Urinary bladder (tissue), 3 donors: ENCODE measurements at regions not wholly inside any gene's neighbourhood (a gene's known extent, or its start where the extent isn't known, plus 50 kb on each side); places are given as distances from the start of the nearest gene placed in this dataset.

ENCODE experiments used
- DNase-seq: peaks from one replicate; pipeline ENCODE4 v3.0.0-alpha.2; 2015; ENCODE audit errors: extremely low spot score
- H3K27ac ChIP-seq: one replicate; pipeline ENCODE4 v1.5.1; 2013; ENCODE audit warnings: low read depth, mild to moderate bottlenecking, moderate library complexity
- H3K36me3 ChIP-seq: one replicate; pipeline ENCODE4 v1.6.1; 2013; ENCODE audit warnings: mild to moderate bottlenecking, moderate library complexity; ENCODE audit not compliant: insufficient read depth
- H3K4me1 ChIP-seq: one replicate; pipeline ENCODE4 v1.6.1; 2013; ENCODE audit warnings: mild to moderate bottlenecking, moderate library complexity; ENCODE audit not compliant: insufficient read depth
- H3K4me3 ChIP-seq: one replicate; pipeline ENCODE4 v1.5.1; 2013; ENCODE audit warnings: low read depth, low read length
- WGBS: extraction: QIAGEN DNeasy Blood & Tissue Kit; methylation state at CpG from one replicate; pipeline ENCODE4 v1.1.7; 2013; 5-methylcytosine and 5-hydroxymethylcytosine counted together
- donor health status: healthy with polysubstance abuse.
- donor health status: healthy.

DNA sequence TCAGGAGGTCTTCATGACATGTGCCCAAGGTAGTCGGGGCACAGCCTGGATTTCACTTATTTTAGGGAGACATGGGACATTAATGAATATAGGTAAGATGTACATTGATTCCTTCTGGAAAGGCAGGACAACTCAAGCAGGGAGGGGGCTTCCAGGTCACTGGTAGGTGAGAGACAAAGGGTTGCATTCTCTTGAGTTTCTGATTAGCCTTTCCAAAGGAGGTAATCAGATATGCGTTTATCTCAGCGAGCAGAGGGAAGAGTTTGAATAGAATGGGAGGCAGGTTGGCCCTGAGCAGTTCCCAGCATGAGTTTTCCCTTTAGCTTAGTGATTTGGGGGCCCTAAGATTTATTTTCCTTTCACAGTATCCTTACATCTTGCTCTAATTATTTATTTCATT is 443.8 kb upstream of the EEF2KMT start:
- Histone ChIP-seq H3K27ac (no peak overlapping the region), H3K4me3 (no peak overlapping the region), H3K4me1 (no peaks in the 10 kb centered on the region), H3K36me3 (no peaks in the 10 kb centered on the region)
- WGBS = 52% methylated on average over 3 of the region's 3 CpGs
- DNase-seq = no peak

- H3K4me3 ChIP-seq = no peak overlapping the region
- H3K36me3 ChIP-seq = no peaks in the 10 kb centered on the region
- no peak overlapping the region for H3K27ac ChIP-seq
- no peak for DNase-seq
- no peaks in the 10 kb centered on the region for H3K4me1 ChIP-seq
- WGBS = 88% methylated on average over 1 of the region's 1 CpG
Observed at GRCh38 chr16:5537347-5537746, 439.8 kb upstream of the EEF2KMT start.

- WGBS = 24% methylated on average over 3 of the region's 3 CpGs
- Histone ChIP-seq H3K4me1 (no peaks in the 10 kb centered on the region), H3K36me3 (no peaks in the 10 kb centered on the region), H3K27ac (no peak overlapping the region), H3K4me3 (no peak overlapping the region)
- DNase-seq = no peak
Observed at GRCh38 chr16:5533321-5533888, 435.8 kb upstream of the EEF2KMT start.

- no peaks in the 10 kb centered on the region for H3K36me3 ChIP-seq
- H3K27ac ChIP-seq = no peak overlapping the region
- H3K4me3 ChIP-seq = no peak overlapping the region
- 81% methylated on average over 5 of the region's 5 CpGs for WGBS
- H3K4me1 ChIP-seq = no peaks in the 10 kb centered on the region
- DNase-seq = no peak
Observed at GRCh38 chr16:5527817-5528216, 430.2 kb upstream of the EEF2KMT start.

DNA sequence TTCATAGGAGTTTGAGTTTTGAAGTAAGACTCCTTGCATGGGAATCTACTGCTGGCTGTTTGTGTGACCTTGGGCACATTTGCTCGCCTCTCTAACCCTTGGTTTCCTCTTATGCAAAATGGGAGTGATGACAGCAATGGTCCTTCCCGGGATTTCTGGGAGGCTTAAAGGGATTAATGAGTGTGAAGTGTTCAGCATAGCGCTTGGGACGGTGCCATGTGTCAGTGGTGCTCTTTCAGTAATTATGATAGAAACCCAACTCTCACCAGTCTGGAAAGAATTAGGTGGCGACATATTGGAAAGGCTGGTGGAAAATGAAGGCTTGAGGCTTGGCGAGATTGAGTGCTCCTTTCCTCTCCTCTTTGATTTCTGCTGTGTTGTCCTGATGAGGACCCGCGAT is 429.2 kb upstream of the EEF2KMT start:
- Histone ChIP-seq H3K36me3 (no peaks in the 10 kb centered on the region), H3K27ac (no peak overlapping the region), H3K4me1 (no peaks in the 10 kb centered on the region), H3K4me3 (no peak overlapping the region)
- no peak for DNase-seq
- 70% methylated on average over 8 of the region's 8 CpGs for WGBS

DNA sequence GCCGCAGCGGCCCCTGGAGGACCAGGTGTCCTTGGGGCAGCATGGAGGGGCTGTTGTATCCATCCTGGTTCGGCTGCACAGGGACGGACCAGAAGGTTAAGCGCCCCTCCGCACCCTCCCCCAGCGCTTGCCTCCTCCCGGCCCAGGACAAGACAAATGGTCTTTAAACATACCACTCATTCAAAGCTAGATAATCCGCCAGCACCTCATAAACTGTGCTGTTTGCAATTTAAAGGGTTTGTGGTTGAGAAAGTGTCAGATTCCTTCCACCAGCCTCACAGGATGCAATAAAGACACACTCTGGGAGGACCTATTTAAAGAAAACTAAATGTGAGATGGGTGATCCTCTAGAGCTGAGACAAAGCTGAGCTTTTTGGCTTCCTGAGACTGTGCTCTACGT is 426.2 kb upstream of the EEF2KMT start:
- Histone ChIP-seq H3K4me3 (no peak overlapping the region), H3K27ac (no peak overlapping the region), H3K4me1 (no peaks in the 10 kb centered on the region), H3K36me3 (no peaks in the 10 kb centered on the region)
- no peak for DNase-seq
- WGBS = 6% methylated on average over 10 of the region's 10 CpGs

GRCh38 chr16:5516115-5516514 is 418.5 kb upstream of the EEF2KMT start:
- Histone ChIP-seq H3K4me1 (no peaks in the 10 kb centered on the region), H3K27ac (no peak overlapping the region), H3K4me3 (no peak overlapping the region), H3K36me3 (no peaks in the 10 kb centered on the region)
- DNase-seq = no peak

- no peaks in the 10 kb centered on the region for H3K36me3 ChIP-seq
- no peak overlapping the region for H3K27ac ChIP-seq
- no peak overlapping the region for H3K4me3 ChIP-seq
- WGBS = 55% methylated on average over 4 of the region's 4 CpGs
- H3K4me1 ChIP-seq = no peaks in the 10 kb centered on the region
- no peak for DNase-seq
Observed at GRCh38 chr16:5512014-5512413, 414.4 kb upstream of the EEF2KMT start.

GRCh38 chr16:5510819-5511370 is 413.3 kb upstream of the EEF2KMT start:
- Histone ChIP-seq H3K4me3 (no peak overlapping the region), H3K36me3 (no peaks in the 10 kb centered on the region), H3K27ac (no peak overlapping the region), H3K4me1 (no peaks in the 10 kb centered on the region)
- WGBS = 37% methylated on average over 5 of the region's 5 CpGs
- no peak for DNase-seq

- no peak for DNase-seq
- no peaks in the 10 kb centered on the region for H3K4me1 ChIP-seq
- no peak overlapping the region for H3K27ac ChIP-seq
- H3K36me3 ChIP-seq = no peaks in the 10 kb centered on the region
- no peak overlapping the region for H3K4me3 ChIP-seq
- WGBS = 90% methylated on average over 9 of the region's 9 CpGs
Observed at GRCh38 chr16:5509794-5510193, 412.2 kb upstream of the EEF2KMT start.

DNA sequence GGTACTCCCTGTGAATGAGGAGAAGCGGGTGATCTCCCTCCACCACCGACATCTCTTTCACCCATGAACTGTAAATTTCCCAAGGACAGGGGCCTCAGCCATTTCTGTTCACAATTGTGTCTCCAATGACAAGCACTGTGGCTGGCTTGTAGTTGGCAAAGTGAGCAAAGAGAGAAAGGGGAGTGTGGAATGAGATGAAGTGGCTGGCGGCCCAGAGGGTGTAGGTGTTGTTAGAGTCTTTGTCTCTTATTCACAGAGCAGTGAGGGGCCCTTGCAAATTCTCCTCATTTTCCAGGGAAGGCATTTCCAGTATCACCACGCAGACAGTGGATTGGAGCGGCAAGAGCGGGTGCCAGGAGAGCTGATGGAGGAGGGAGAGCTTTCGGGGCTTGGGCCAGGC is 411.7 kb upstream of the EEF2KMT start:
- no peaks in the 10 kb centered on the region for H3K36me3 ChIP-seq
- H3K4me3 ChIP-seq = no peak overlapping the region
- H3K27ac ChIP-seq = no peak overlapping the region
- WGBS = 92% methylated on average over 7 of the region's 7 CpGs
- no peak for DNase-seq
- H3K4me1 ChIP-seq = no peaks in the 10 kb centered on the region

DNA sequence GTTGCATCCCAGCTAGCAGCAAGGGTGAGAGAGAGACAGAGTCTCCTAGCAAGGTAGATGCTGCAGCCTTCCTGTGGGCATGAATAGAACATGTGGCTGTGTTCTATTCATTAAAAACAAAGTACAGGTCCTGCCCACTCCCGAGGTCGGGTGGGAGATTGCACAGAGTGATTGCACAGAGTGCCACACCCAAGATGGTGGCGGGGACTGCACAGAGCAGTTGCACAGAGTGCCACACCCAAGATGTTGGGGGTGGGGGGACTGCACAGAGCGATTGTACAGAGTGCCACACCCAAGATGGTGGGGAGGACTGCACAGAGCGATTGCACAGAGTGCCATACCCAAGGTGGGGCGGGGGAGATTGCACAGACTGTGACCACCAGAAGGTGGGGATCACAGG is 410.8 kb upstream of the EEF2KMT start:
- no peak overlapping the region for H3K4me3 ChIP-seq
- H3K36me3 ChIP-seq = no peaks in the 10 kb centered on the region
- no peak for DNase-seq
- no peak overlapping the region for H3K27ac ChIP-seq
- H3K4me1 ChIP-seq = no peaks in the 10 kb centered on the region
- 80% methylated on average over 6 of the region's 6 CpGs for WGBS

DNA sequence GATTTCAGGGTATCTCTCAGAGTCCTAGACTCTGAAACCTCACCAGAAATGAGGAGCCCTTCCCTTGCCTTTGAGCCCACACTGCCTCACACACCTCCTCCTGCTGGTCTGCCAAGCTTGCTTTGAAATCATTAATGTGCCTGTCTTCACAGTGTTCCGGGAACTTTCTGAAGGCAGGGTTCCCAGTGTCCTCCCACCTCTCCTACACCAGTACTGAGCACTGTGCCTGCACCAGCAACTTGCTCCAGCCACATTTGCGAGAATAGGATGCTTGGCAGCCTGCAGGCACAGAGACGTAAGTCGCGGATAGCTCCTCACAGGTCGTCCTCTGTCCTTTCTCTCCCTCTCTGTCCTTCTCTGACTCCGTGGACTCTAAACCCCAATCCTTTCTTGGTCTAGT is 408.4 kb upstream of the EEF2KMT start:
- WGBS = 49% methylated on average over 7 of the region's 7 CpGs
- H3K27ac ChIP-seq = no peak overlapping the region
- no peak for DNase-seq
- no peak overlapping the region for H3K4me3 ChIP-seq
- no peaks in the 10 kb centered on the region for H3K36me3 ChIP-seq
- no peaks in the 10 kb centered on the region for H3K4me1 ChIP-seq

DNA sequence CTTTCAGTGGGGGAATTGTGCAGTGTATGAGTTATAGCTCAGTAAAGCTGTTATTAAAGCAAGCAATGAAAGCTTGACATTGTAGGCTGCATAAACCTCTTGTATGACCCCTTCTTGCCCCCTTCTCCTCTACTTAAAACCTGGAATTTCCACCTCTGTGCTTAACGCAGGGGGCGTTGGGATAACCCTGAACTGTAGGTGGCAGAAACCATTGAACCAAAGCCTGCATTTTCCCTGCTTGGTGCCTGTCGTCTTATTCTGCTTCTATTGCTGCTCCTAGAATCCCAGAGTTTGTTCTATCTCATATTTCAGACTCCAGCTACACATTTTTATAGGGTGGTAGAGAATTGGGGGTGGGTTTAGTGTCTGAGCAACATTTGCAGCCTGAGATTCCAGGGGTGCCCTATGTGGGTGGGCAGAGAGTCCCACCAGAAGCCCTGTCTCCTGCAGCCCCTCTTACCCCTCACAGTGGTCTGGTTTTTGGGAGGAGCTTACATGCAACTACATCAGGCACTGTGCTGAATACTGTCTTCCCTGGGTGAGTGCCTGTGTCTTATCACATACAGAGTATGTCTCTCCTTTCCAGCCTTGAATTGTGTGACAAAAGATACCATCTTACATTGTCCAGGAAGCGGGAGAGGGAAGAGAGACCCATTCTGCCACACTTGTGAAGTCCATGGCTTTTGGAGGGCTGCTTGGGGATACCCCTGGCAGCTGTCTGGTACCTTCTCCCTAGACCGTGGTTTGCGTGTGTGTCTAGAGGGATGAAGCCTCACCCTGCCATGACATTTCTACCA is 407.7 kb upstream of the EEF2KMT start:
- H3K27ac ChIP-seq = no peak overlapping the region
- H3K4me3 ChIP-seq = no peak overlapping the region
- no peaks in the 10 kb centered on the region for H3K36me3 ChIP-seq
- H3K4me1 ChIP-seq = no peaks in the 10 kb centered on the region
- WGBS = 41% methylated on average over 6 of the region's 6 CpGs
- no peak for DNase-seq
